SHP77 treated with DMSO at 0.1 percent for 48 hours (cell line): ENCODE measurements at regions not wholly inside any gene's neighbourhood (a gene's known extent, or its start where the extent isn't known, plus 50 kb on each side); places are given as distances from the start of the nearest gene placed in this dataset.
"Not testable (repeated sequence)": the region's sequence is repeated elsewhere in the genome, so short reads cannot be mapped to it uniquely, and the experiment has no call there.

Experiments used
- DNase-seq: peaks from one replicate; lab custom pipeline; 2025; lab: John Stamatoyannopoulos, UW

DNA sequence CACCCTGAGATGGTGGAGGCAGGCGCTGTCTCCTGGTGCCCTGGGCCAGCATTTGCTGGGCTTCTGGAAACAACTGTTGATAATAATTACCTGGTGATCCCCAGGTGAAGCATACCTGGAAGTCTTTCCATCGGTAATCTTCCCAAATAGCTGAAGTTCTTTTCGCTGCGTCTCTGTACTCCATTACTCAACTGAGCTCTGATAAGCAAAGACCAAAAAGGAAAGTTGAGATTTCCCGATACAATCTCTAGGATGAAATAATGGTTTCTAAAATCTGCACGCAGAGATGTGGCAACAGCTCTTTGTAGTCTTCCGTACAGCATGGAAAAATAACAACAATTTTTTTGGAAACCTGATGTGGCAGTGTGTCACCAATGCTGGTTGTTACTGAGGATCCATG is 226.5 kb downstream of the GATA3 start:
- no peak for DNase-seq

DNA sequence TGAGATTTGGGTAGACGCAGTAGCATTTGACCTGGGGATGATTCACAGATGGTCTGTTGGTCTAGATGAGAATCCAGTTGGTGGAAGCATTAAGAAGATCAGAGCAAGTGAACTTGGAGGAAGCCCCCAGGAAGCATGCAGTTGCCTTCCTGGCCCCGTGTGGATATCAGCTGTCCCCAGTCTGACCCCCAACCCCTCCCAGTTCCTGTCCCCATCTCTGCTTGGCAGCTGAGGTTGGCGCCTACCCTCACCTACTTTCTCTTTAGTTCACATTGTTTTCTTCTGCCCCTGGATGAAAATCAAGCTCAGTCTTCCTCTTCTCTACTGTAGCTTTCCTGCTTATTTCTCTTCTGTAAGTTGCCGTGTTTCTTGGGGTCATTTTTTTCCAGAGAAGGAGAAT is 227.9 kb downstream of the GATA3 start:
- DNase-seq, result no peak

DNA sequence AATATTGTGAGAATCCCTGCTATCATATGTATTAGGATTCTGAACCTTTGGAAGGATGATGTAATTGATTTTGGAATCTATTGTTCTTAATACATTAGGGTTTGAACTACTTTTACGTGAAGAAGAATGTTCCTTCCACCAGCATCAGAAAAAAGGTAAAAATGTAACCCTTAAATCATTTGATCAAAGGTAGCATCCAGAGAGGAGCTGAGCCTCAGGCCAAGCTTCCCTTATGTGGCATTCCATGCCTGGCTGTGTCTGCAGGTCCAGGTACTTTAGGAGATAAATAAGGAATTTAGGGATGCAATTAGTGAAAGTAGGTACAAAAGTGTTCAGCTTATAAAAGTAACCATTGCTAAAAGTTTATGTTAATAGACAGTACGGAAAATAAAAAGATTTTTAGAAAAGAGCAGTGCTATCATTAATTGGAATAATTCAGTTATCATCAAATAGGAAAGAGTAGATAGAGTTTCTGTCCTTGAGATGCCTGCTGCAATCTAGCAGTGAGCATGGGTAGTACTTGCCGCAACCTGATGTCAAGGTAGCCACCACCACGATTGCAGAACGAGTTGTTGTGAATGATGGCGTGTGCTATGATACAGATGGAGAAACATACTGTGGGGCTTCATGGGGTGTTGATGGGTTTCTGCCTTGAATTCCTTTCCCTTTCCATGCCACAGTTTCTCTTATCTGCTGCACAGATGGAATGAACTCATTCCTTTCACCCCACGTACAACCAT is 228.8 kb downstream of the GATA3 start:
- DNase-seq, result no peak

DNA sequence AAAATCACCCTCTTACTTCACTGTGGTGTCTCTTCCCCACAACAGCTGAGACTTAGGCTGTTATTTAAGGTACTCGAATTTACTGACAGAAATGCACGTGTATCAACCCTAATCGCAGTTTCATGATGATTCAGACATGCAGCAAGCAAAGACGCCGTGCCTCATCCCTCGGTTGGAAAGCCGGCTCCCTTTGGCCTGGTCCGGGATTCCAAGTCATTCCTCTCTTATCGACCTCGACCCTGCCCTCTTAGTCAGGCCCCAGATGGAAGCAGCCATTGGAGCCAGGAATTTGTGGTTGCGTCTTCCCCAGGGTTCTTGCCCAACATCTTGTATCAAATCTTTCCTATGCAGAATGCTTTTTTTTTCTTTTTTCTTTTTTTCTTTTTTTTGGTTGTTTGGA is 229.5 kb downstream of the GATA3 start:
- no peak for DNase-seq

DNA sequence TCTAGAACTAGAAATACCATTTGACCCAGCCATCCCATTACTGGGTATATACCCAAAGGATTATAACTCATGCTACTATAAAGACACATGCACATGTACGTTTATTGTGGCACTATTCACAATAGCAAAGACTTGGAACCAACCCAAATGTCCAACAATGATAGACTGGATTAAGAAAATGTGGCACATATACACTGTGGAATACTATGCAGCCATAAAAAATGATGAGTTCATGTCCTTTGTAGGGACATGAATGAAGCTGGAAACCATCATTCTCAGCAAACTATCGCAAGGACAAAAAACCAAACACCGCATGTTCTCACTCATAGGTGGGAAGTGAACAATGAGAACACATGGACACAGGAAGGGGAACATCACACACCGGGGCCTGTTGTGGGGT is 231.5 kb downstream of the GATA3 start:
- not testable (repeated sequence) for DNase-seq

DNA sequence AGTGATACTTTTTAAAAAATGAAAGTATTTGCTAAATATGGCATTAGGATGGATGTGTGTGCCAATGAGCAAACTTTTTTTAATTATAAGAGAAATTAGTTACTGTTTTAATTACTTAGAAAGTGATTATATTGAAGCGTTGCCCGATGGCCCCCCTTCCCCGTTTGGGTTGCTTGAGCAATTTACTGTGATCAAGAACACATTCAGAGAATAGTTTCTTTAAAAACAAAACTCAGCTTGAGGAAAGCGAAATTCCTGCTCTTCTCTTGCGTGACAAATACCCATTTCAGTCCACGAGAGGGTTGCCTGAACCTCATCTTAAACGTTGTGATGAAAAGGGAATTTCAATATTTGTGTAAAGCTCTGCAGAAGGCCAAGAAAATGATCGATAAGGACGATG is 234.1 kb downstream of the GATA3 start:
- no peak for DNase-seq

DNA sequence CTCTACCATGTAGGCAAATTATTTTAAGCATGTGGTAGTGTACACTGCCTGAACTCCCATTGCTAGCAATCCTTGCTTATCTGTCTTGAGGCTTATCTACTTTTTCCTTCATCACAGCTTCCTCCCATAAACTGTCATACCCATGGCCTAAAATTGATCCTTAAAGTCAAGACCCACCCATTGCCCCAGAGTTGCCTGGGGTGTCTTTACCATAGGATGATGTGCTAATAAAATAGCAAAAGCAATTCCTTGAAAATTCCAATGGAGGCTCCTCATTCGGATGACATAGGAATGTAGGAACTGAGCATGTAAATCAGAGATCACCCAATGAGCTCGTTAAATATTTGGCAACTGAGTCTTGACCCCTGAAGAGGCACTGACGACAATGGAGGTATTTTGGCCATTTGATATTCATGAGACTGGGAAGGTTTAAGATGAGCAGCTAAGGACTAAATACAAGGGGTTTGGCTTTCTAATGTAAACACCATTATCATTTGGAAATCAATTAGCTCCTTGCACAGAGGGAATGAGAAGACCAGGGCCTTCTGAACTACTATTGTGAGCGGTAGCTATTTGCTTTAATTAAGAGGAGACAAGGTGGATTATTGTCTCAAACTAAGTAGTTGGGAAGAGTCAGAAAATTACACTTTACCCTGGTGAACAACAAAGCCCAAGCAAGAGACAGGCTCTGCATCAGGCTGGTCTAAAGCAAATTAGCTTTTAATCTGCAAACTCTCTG is 234.9 kb downstream of the GATA3 start:
- no peak for DNase-seq

DNA sequence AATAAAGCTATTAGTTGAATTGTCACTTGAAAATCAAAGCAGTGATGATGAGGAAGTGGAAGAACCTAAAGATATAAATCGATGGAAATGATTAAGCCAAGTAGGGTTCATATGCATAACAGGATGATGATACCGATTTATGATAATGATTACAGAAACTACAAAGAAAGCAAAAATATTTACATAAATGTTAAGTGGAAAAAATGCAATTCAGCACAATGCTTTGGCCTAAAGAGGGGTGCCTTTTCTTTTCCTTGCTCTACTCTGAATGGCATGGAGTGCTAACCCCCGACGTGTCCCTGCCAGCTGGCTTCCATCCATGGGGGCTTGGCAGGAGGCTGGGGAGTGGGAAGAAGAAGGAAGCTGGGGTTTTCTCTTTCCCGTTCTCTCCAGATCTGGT is 240.3 kb downstream of the GATA3 start:
- DNase-seq, result no peak

DNA sequence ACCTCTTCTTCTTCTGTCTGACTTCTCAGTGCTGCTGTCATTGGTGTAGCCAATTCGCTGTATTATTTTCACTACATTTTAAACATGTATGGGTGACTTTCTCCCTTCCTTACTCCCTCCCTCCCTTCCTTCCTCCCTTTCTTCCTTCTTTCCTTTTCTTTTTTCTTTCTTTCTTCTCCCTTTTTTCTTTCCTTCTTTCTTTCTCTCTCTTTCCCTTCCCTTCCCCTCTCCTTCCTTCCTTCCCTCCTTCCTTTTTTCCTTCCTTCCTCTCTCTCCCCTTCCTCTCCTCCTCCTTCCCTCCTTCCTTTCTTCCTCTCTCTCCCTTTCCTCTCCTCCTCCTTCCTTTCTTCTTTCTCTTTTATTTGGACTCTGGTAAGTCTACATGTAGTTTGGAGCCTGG is 240.8 kb downstream of the GATA3 start:
- no peak for DNase-seq

DNA sequence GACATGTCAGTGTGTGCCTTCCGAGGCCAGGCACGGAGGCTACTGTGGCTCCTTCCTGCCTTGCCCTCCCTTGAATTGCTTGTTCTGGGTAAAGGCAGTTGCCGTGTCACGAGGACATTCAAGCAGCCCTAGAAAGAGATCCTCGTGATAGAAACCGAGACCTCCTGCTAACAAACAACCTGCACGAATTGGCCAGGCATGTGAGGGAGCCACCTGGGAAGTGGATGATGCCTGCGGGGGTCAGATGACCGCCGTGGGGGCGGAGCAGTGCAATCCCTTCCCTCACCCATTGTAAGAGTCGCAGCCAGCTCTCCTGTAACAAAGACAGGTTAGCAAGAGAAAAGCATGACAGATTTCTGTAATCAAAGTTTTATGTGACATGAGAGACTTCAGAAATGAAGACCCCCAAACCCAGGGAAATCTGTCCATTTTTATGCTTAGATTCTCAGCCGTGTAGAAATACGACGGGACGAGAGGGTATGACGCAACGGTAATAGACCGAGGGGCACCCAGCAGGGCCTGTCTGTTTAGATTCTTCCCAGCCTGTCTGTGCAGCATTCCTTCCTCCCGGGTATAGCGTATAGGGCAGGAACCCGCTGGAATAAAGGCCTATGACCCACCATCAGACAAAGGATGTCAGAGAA is 241.7 kb downstream of the GATA3 start:
- no peak for DNase-seq

DNA sequence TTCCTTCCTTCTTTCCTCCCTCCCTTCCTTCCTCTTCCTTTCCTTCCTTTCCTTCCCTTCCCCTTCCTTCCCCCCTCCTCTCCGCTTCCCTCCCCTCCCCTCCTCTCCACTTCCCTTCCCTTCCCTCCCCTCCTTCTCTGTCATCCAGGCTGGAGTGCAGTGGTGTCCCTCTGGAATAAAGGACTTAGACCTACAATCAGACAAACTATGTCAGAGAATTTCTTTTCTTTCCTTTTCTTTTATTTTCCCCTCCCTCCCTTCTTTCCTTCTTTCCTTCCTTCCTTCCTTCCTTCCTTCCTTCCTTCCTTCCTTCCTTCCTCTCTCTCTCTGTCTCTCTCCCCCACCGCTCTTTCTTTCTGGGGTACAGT is 242.2 kb downstream of the GATA3 start:
- DNase-seq, result no peak

DNA sequence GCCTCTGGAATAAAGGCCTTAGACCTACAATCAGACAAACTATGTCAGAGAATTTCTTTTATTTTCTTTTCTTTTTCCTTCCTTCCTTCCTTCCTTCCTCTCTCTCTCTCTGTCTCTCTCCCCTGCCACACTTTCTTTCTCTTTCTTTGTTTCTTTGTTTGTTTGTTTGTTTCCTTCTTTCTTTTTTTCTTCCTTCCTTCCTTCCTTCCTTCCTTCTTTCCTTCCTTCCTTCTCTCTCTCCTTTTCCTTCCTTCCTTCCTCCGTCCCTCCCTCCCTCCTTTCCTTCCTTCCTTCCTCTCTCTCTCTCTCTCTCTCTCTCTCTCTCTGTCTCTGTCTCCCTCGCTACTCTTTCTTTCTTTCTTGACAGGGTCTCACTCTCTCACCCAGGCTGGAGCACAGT is 242.6 kb downstream of the GATA3 start:
- DNase-seq, result no peak

DNA sequence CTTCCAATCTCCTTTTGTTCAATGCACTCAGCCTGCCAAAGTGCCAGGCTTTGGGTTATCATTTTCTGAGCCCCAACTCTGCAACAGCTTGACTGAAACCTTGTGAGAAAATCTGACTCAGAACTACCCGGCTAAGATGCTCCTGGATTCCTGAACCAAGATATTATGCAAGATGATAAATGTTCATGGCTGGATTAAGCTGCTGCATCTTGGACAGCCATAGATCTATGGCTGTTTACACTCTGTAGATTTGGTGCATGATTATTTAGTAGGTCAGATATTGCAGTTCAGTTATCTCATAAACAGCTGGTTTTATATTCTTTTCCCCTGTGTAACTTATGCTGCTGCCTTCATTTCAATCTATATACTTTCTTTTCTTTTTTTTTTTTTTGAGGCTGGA is 243.5 kb downstream of the GATA3 start:
- DNase-seq, result no peak

DNA sequence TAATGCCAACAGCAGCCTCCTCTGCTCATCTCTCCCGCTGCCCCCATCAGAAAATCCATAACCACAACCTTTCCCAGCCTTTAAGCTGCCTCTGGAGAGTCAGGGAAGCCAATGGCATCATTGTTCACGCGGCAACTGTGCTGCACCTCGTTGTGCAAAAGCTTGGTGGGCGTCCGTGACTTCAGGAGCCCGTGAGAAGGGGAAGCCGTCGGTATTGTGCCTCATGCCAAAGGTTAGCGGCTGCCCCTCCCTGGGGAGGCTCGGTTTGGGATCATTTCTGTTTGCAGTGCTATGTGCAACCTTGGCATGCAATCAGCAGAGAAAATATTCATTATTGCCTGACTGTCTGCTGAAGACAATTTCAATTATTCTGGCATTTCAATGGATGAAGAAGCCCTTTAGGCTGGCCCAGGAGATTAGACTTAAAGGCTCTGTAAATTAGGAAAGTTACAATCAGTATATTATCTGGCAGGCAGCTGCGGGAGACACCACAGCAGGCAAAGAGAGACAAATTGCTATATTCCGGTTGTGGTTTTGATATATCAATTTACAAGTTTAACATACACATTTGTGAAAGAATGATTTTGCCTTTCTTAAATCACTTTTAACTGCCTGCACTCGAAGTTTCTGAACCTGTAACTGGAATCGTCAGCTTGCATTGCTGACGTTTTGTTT is 244.5 kb downstream of the GATA3 start:
- DNase-seq, result no peak

DNA sequence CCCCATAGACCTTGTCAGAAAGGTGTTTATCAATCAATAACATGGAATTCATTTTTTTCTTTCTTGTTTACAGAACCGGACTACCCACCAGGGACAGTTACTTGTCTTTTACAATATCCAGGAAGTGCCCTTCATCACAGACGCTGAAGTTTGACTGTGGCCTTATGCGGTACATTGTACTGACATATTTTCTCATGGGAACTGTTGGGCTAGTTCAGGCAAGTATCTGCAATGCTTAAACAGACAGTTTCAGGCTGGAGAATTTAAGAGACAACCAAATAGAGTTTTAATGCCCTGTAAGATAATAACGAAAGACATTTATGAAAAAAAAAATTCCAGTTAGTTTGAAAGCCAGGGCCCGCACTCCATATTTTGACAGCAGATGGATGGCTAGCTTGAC is 246.4 kb downstream of the GATA3 start:
- no peak for DNase-seq

DNA sequence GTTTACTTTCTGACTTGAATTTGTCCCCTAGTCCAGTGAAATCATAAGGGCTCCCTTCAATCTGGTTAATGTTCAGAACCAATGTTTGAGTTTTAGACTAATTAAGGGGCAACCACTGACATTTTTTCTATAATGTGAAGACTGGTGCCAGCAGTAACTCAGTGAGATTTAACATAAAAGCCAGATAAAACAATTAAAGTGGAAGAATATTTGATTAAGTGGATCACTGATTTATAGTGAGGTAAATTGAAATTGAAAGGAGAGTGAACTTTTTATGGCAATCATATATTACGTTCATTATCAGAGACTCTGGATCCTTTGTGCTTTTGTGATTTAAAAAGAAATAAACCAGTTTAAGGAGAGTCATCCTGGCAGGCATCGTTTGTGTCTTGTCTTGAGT is 246.8 kb downstream of the GATA3 start:
- no peak for DNase-seq

DNA sequence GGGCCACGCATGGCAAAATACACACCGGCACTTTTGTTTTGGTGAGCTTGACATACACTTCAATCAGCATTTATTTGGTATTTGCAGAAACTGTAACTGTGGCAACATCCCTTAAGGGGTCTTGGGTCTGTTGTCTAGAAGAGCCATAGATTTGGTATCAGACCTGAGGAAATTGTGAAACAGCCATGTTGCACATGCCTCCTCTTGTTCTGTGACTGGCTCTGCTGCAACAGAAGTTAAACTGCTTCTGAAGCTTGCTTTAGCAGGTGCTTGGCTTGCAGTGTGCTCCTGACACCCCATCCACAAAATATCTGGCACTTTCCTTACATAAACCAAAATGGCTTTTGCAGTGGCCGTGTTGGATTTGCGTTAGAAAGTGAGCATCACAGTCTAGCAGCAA is 247.3 kb downstream of the GATA3 start:
- DNase-seq, result no peak

DNA sequence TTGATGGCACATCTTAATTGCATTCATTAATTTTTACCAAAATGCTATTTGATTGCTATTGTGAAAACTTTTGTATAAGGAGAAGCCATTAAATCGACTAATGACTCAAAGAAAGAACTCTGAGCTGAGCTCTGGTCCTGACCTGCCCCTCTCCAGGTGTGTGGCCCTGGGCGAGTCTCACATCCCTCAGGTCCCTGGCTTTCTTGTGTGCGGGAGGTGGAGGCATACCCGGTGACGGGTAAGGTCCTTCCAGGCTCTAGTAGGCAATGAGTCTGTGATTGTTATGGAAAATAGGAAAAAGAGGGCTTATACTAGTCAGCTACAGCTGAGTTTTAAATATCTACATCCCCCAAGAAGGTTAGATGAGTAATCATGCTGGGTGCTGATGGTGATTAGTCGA is 248.1 kb downstream of the GATA3 start:
- no peak for DNase-seq

DNA sequence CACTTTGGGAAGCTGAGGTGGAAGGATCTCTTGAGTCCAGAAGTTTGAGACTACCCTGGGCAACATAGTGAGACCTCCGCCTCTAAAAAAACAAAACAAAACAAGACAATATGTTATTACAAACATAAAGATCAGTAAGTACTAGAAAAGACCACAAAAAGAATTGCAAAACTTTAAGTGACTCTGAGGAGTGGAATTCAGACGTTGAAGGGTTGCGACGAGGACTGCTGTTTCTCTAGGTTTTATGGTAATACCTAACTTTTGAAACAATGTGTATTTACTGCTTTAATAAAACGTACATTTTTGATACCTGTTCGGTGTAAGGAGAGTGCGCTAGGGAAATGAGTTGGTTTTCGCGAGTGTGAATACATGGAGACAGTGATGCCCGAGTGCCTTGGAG is 250.4 kb downstream of the GATA3 start:
- no peak for DNase-seq

DNA sequence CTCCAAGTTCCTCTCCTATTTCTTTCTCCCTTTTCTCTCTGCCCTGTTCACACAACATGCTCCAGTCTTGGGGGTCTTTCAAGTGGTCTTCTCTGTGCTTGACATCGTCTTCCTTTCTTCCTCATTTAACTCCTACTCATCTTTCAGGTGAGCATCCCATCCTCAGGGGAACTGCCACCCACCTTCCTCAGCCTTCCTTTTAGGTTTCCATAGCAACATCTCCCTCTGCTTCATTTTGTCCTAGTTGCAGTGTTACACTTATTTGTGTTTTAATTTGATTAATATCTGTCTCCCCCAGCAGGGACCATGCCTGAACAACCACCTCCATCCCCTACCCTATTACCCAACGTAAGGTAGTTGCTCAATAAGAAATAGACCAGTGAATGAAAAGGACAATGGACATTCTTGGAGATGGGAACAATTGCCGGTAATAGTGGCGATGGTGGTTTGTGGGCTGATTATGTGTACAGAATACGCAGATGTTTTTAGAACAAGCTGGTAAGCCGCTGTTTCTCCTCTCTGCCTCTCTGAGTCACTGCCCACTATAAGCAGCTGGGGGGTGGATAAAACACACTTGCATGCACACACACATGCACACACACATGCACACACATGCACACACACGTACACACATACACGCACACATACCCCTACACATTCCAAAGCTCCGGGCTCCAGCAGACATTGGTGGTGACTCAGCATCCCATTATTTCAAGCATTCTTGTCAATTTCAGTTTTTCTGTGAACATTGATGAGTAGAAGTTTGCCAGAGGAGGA is 251.6 kb downstream of the GATA3 start:
- DNase-seq, result no peak

DNA sequence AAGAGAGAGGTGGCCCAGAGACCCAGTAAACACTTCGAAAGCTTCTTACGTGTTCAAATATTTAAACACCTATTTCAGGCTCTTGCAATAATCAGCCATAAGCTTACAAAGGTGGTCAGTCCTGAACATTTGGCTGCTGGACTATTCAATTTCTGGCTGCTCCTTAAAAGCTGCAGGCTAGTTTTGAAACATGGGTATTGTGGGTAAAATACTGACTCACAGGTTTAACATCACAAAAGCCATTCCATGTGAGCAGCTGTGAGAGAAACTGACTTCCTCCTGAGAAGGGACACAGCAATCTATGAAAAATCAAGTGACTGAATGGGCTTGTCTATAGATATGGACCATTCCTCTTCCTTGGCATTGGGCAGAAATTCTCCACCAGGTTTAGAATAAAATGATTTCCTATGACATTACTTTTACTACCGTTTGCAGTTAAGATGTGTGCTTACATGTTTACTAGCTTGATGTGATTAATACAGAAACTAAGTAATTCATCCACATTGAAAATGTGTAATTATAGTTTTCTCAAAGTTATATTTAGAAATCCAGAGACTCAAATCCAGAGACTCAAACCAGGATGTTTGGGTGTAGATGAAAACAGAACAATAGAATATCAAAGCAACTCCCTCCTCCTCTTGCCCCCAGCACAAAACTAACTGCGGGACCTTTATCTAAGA is 252.3 kb downstream of the GATA3 start:
- no peak for DNase-seq

DNA sequence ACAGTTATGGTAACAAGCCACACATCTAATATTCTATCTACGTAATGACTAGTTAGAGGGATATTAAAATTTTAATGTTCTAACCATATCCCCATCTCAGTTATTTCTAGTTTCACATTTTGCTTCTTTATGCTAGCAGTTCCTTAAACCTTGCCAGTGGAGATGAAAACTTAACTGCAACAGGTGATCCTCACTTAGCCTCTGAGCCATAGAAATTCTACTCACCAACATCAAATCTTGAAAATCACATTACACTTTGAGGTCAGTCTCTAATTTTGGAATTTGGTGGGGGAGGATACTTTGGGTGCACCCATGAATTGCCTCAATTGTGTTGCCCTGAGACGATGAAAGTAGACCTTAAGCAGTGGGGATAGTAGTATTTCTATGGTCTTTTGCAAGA is 256.4 kb downstream of the GATA3 start:
- no peak for DNase-seq
